GM18505 (cell line): ENCODE measurements at regions not wholly inside any gene's neighbourhood (a gene's known extent, or its start where the extent isn't known, plus 50 kb on each side); places are given as distances from the start of the nearest gene placed in this dataset.
"Not testable (repeated sequence)": the region's sequence is repeated elsewhere in the genome, so short reads cannot be mapped to it uniquely, and the experiment has no call there.

ENCODE experiments used
- ATAC-seq: cut with Tn5 transposase; IDR thresholded peaks from one replicate; pipeline ENCODE4 v1.9.1; 2021; ENCODE audit not compliant: unreplicated experiment
- POLR2A ChIP-seq: IDR thresholded peaks from 4 replicates; pipeline ENCODE4 v1.6.1; 2011; ENCODE audit warnings: borderline replicate concordance; ENCODE audit not compliant: insufficient read depth, insufficient read length; ENCODE audit errors: extremely low read depth

DNA sequence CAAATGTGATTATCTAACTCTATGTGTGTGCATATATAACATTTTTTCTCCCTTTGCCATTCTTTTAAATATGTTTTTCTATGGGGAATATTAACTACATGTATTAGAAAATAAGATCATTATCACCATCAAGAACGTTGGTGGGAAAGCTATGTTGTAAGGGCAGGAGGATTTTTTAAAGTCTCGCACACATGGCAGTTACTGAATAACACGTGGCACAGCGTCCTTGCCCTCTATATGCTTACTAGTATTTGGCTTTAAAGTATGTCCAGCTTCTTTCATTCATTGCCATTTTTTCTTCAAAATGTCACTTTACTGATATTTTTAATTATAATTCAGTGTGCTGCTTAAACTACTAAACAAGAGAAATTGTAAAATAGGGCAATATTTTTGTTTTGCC lies 944.3 kb downstream of the SOCS6 start:
- no peak for TF ChIP-seq POLR2A
- ATAC-seq, result no peak

DNA sequence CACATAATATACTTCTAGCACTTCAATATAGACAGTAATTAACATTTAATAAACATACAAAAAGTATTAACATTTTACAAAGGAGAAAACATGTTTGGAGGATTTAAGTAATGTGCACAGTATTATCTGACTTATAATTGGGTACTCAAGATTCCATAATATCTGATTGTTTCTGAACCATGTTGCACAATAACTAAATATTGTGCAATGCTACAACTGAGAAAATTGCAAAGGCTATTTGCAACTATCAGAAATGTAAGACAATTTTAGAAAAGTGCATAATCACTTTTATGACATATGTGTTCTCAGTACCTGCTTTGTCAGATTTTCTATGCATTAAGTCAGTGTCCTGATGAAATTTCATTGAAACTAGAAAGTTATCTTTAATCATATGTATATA lies 934.6 kb downstream of the SOCS6 start:
- TF ChIP-seq POLR2A, result no peak
- ATAC-seq, result no peak

DNA sequence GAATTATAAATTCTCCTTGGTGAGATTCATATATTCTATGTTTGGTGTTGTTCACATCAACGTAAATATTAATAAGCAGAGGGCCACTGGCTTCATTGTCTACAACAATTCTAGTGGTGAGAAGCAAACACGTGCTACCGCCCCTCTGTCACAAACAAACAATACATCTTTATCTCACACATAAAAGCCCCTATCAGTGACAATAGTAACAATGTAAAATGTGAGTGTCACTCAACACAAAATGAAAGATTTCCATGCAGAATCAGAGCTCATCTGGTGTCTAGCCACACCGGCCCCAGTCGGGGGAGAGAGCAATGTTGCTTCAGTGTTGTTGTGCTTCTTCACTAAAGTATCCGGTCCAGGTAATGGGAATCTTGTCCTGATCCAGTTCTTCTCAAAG lies 932.6 kb downstream of the SOCS6 start:
- TF ChIP-seq POLR2A, result no peak
- no peak for ATAC-seq

DNA sequence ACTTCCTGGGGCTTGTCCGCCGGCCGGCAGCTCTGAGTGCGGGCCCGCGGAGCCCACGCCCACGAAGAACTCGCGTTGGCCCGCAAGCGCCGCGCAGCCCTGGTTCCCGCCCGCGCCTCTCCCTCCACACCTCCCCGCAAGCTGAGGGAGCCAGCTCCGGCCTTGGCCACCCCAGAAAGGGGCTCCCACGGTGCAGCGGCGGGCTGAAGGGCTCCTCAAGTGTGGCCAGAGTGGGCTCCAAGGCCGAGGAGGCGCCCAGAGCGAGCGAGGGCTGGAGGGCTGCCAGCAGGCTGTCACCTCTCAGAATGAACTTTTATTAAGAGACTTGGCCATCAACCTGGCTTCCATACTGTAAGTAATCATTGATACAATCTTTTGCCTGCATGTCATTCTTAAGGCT lies 923.9 kb downstream of the SOCS6 start:
- not testable (repeated sequence) for ATAC-seq

DNA sequence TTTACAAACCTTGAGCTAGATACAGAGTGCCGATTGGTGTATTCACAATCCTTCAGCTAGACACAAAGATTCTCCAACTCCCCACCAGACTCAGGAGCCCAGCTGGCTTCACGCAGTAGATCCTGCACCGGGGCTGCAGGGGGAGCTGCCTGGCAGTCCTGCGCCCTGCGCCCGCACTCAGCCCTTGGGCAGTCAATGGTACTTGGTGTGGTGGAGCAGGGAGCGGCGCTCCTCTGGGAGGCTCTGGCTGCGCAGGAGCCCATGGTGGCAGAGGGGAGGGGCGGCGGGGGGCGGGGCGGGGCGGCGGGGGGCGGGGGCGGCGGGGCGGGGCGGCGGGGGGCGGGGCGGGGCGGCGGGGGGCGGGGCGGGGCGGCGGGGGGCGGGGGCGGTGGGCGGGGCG lies 923.4 kb downstream of the SOCS6 start:
- TF ChIP-seq POLR2A, result no peak
- ATAC-seq, result no peak

DNA sequence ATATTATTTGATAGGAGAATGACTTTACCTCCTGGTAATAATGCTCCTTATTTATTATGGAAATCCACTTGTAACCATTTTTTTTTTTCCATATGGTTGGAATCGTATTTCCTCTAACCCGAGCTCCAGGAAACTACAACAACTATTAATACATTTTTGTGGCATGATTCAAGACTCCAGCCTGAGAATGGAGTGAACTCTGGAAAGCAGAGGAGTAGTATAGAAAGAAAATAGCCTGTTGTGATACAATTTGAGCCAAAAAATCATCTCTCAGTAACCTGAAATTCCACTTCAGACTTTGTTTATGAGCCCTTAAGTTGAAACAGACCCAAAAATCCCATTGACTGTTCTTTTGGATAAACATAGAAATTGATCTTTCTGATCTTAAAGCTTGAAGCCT lies 921.1 kb downstream of the SOCS6 start:
- ATAC-seq, result no peak
- TF ChIP-seq POLR2A, result no peak

DNA sequence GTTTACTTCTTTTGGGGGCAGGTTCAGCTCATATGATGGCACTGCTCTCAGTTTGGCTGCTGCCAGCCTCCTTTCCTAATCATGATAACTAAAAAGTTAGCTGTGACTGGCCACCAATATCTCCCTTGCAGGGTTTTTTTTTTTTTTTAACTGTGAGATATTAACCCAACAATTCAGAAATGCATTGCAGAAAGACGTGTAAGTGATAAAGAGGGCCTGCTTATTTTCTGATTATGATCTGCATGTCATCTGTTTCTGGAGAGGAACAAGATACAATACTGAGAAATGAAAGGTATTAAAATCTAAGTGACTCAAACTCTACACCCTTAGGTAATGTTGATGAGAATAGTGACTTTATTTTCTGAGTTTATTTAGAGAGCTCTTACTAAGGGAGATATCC lies 905.6 kb downstream of the SOCS6 start:
- TF ChIP-seq POLR2A, result no peak
- no peak for ATAC-seq

DNA sequence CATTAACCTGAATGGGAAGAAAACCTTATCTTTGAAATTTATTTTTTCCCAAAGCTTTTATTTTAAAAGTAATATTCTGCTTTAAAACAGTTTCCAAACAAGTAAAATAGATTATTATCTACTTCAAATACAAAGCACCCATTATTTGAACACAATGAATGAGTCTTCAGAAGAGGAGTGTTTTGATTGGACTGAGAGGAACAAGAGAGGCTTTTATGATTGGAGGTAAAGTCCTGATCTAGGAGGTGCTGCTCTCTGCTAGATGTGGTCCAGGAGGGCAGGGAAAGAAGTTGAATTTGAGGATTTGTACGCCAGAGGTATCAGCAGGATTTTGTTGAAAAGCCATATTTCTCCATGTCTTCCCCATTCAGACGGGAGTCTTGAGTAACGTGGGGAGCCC lies 900.7 kb downstream of the SOCS6 start:
- TF ChIP-seq POLR2A, result no peak
- ATAC-seq, result no peak

DNA sequence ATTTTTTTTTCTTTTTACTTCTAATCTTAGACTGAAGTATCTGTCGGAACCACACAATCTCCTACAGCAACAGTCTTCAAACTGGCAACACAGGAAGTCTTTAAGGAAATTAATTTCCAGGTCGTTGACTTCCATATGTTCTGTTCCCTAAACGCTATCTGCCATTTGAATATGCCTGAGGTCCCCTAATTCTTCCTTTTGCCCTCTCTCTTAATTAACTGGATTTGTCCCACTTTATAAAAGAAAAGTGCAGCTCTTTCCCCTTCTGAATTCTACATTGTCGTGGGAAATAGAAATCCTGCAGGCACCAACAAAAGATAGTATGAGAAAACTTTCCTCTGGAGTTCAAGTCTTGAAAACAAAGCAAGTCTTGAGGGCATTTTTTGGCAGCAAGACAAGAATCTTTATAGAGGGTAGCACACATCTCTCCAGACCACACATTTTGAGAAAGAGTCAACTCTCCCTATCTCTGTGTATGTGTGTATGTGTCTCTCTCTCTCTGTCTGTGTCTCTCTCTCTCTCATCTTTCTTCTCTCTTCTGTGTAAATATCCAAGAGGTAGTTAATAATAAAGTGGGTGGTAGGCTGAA lies 879.8 kb downstream of the SOCS6 start:
- no peak for ATAC-seq

DNA sequence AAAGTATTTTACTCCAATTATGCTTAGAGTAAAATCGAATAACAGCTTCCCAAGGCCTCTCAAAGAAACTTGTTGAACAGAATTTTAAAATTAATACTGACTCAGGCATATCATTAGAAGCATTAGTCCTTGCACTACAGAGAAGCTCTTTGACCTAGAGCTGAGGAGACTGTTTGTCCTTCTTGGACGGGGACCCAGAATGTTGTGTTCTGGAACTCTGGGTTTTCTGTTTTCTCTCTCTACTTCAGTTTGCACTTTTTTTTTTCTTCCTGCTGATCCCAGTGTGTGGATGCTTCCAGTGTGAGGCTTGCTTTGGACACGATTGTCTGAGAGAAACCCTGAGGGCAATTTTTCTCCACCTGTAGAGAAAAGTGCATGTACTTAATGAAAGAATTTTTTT lies 847.6 kb downstream of the SOCS6 start:
- no peak for TF ChIP-seq POLR2A
- ATAC-seq, result no peak

More for the DNA sequence above, 879.8 kb downstream of the SOCS6 start:
- TF ChIP-seq POLR2A, result no peak

DNA sequence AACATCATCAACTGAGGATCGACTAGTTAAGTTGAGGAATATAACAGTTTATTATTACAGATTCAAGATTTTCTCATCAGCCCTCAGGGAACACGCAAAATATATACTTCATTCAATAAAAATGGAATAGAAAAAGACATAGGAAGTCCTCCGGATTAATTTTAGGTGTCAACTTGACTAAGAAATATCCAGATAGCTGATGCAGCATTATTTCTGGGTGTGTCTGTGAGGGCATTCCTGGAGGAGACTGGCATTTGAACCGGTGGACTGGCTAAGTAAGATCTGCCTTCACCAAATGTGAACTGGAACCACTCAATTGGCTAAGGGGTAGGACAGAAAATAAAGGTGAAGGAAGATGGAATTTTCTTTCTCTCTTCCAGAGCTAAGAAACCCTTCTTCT lies 845.3 kb downstream of the SOCS6 start:
- ATAC-seq, result no peak
- TF ChIP-seq POLR2A, result no peak

DNA sequence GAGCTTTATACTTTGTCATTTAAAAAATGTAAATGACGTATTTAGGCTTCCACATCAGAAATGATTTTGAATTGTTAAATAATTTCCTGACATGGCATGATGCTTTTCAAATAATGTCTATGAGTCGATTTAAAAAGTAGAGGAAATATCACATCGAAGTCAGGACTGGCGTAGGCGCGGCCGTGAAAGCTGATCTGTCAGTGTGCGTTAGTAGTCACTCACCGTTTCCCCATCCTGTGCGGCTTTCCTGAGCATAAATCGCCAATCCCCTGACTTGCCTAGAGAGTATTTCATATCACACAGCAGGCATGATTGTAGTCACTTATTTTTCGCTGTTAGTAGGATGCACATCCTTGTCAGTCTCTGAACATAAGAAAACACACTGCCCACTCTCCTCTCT lies 843.1 kb downstream of the SOCS6 start:
- ATAC-seq, result no peak
- no peak for TF ChIP-seq POLR2A

DNA sequence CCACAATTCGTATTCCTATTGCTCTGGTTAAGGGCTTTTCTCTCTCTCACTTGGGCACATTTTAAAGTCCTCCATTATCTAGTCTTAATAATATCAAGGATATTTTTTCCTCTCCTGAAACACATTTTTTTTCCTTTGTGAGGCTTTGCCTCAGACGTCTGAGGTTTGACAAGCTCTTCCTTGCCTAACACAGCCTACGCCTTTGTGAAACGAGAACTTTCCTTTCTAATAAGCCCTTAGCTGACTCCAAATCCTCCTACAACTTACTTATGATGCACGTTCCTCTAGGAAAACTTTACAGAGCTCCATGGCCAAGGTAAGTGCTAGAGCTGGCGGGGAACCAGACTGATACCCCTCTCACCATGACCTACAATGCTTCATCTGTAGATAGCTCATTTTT lies 841.5 kb downstream of the SOCS6 start:
- no peak for TF ChIP-seq POLR2A
- ATAC-seq, result no peak

DNA sequence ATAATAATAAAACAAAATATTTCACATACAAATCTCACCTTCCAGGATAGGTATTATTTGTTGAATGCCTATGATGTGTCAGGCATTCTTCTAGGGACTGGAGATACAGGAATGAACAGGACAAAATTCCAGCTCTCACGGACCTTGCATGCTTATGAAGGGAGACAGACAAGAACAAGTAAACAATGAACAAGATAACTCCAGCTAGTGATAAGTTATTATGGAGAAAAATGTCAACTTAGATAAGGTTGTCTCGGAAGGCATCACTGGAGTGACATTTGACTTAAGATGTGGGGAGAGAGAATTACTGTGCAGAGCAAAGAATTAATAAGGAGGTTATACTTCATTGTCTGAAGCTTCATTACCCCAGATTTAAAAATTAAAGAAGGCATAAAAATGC lies 836.7 kb downstream of the SOCS6 start:
- TF ChIP-seq POLR2A, result no peak
- no peak for ATAC-seq

DNA sequence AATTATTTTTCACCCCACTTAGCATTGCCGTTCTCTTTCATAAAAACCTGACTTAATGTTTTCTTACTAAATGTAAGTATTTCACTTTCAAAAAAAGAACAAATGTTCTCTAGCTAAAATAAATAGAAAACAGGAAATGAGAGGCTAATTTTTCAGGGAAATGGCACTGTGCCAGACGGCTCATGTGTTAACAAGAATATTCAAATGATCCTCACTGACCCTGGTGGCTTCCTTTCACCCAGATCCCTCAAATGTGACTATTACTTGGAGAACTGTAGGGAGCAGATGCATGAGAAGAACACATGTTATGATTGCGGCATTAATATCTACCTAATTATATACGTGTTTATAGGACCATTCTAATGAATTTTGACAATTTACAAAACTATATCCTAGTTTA lies 827.7 kb downstream of the SOCS6 start:
- no peak for TF ChIP-seq POLR2A
- no peak for ATAC-seq
